ENCODE measurements at regions not wholly inside any gene's neighbourhood (a gene's known extent, or its start where the extent isn't known, plus 50 kb on each side); places are given as distances from the start of the nearest gene placed in this dataset.
A peak's percentile ranks its signal among the peaks of the same experiment; 100 is the strongest.

- TF ChIP-seq POLR2A (IDR thresholded peaks at IDR 0.05; ENCODE audit: low read depth) (no peak), CTCF (IDR thresholded peaks at IDR 0.05) (peak; percentile 35 to 50 (median 44)), POLR2AphosphoS5 (IDR thresholded peaks at IDR 0.05) (no peak), EP300 (IDR thresholded peaks at IDR 0.05) (no peak)
Observed at GRCh38 chr2:49687918-49688317, 533.6 kb upstream of the FSHR start.

Data from esophagus muscularis mucosa (tissue), 4 donors.